Ishikawa (cell line): ENCODE measurements at regions not wholly inside any gene's neighbourhood (a gene's known extent, or its start where the extent isn't known, plus 50 kb on each side); places are given as distances from the start of the nearest gene placed in this dataset.

Experiments used
- CEBPB ChIP-seq: IDR thresholded peaks from 2 replicates; pipeline ENCODE4 v1.6.1; 2012
- CREB1 ChIP-seq: IDR thresholded peaks from 2 replicates; pipeline ENCODE4 v1.6.1; 2012; ENCODE audit warnings: low read depth
- EGR1 ChIP-seq: IDR thresholded peaks from 2 replicates; pipeline ENCODE4 v1.6.1; 2012
- EP300 ChIP-seq: IDR thresholded peaks from 2 replicates; pipeline ENCODE4 v1.6.1; 2012; ENCODE audit warnings: borderline replicate concordance
- FOXM1 ChIP-seq: IDR thresholded peaks from 2 replicates; pipeline ENCODE4 v1.6.1; 2012; ENCODE audit warnings: low read depth, borderline replicate concordance
- NFIC ChIP-seq: IDR thresholded peaks from 2 replicates; pipeline ENCODE4 v1.6.1; 2012
- RAD21 ChIP-seq: IDR thresholded peaks from 2 replicates; pipeline ENCODE4 v1.6.1; 2012; ENCODE audit warnings: low read depth
- REST ChIP-seq: IDR thresholded peaks from 2 replicates; pipeline ENCODE4 v1.6.1; 2012; ENCODE audit warnings: low read depth, mild to moderate bottlenecking
- TAF1 ChIP-seq: IDR thresholded peaks from 2 replicates; pipeline ENCODE4 v1.6.1; 2012; ENCODE audit warnings: low read depth, mild to moderate bottlenecking
- TCF12 ChIP-seq: IDR thresholded peaks from 2 replicates; pipeline ENCODE4 v1.6.1; 2012; ENCODE audit warnings: low read depth
- TEAD4 ChIP-seq: IDR thresholded peaks from 2 replicates; pipeline ENCODE4 v1.6.1; 2012
- YY1 ChIP-seq: IDR thresholded peaks from 2 replicates; pipeline ENCODE4 v1.6.1; 2012; ENCODE audit warnings: low read depth
- ZBTB7A ChIP-seq: IDR thresholded peaks from 2 replicates; pipeline ENCODE4 v1.6.1; 2012; ENCODE audit warnings: low read depth
- TF ChIP-seq, protein P1 (sequence below): IDR thresholded peaks from 2 replicates; pipeline ENCODE4 v1.6.1; 2012
- TF ChIP-seq, protein P2 (sequence below): IDR thresholded peaks from 2 replicates; pipeline ENCODE4 v1.6.1; 2012

GRCh38 chr2:23220513-23221094 lies 164.4 kb upstream of the KLHL29 start:
- TF ChIP-seq ZBTB7A (no peak), TEAD4 (no peak), CREB1 (no peak), TAF1 (no peak), TCF12 (no peak), FOXM1 (no peak), REST (no peak), CEBPB (no peak), RAD21 (no peak), NFIC (no peak), EP300 (no peak), YY1 (no peak), EGR1 (no peak)
- TF ChIP-seq, protein P1, sequence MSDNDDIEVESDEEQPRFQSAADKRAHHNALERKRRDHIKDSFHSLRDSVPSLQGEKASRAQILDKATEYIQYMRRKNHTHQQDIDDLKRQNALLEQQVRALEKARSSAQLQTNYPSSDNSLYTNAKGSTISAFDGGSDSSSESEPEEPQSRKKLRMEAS, result no peak
- TF ChIP-seq, protein P2, sequence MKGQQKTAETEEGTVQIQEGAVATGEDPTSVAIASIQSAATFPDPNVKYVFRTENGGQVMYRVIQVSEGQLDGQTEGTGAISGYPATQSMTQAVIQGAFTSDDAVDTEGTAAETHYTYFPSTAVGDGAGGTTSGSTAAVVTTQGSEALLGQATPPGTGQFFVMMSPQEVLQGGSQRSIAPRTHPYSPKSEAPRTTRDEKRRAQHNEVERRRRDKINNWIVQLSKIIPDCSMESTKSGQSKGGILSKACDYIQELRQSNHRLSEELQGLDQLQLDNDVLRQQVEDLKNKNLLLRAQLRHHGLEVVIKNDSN, result no peak

GRCh38 chr2:23221236-23221635 lies 163.7 kb upstream of the KLHL29 start:
- TF ChIP-seq CEBPB (no peak), RAD21 (peak; percentile 3; the same call in 1 of the 2 replicates)

DNA sequence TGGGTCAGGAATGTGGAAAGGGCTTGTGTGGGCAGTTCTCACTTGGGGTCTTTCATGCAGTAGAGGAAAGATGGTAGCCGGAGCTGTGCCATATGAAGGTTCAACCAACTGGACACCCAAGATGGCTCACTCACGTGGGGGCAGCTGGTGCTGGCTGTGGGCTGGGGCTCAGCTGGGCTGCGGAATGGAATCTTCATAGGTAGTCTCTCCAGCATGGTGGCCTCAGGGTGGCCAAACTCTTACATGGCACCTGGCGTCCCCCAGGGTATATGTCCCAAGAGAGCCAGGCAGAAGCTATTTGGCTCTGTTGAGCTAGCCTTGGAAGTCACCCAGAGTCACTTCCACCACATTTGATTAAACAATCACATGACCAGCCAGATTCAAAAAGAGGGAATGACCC lies 163.1 kb upstream of the KLHL29 start:
- TF ChIP-seq NFIC (no peak), TEAD4 (no peak), CEBPB (no peak), YY1 (no peak), ZBTB7A (no peak), REST (no peak), FOXM1 (no peak), EGR1 (no peak), TCF12 (no peak), TAF1 (no peak), CREB1 (no peak), EP300 (no peak), RAD21 (no peak)
- TF ChIP-seq, protein P1, result no peak
- TF ChIP-seq, protein P2, result no peak

DNA sequence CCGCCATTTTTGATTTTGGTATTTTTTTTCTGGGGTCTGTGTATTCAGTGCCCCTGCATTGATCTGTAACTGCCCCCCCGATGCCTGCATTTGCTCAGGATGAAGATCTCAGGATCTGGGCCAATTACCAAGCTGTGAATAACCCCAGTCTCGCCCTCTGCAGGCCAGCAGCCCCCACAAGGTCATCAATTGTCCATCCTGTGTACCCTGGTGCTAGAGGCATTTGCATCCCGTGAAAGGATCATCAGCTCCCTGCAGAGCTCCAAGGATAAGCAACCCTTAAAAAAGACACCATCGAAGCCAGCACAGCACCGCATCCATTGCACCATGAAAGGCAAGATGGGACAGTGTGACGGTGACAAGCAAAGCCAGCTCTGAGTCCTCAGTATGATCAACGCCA lies 154.1 kb upstream of the KLHL29 start:
- TF ChIP-seq TCF12, result no peak
- TF ChIP-seq EGR1, result no peak
- TF ChIP-seq YY1, result no peak
- no peak for TF ChIP-seq TEAD4
- TF ChIP-seq FOXM1, result no peak
- TF ChIP-seq, protein P2, result no peak
- no peak for TF ChIP-seq EP300
- TF ChIP-seq, protein P1, result no peak
- no peak for TF ChIP-seq NFIC
- no peak for TF ChIP-seq TAF1
- TF ChIP-seq CEBPB, result no peak
- TF ChIP-seq RAD21, result no peak
- no peak for TF ChIP-seq ZBTB7A
- no peak for TF ChIP-seq CREB1
- no peak for TF ChIP-seq REST
